ENCODE measurements at regions not wholly inside any gene's neighbourhood (a gene's known extent, or its start where the extent isn't known, plus 50 kb on each side); places are given as distances from the start of the nearest gene placed in this dataset.

DNA sequence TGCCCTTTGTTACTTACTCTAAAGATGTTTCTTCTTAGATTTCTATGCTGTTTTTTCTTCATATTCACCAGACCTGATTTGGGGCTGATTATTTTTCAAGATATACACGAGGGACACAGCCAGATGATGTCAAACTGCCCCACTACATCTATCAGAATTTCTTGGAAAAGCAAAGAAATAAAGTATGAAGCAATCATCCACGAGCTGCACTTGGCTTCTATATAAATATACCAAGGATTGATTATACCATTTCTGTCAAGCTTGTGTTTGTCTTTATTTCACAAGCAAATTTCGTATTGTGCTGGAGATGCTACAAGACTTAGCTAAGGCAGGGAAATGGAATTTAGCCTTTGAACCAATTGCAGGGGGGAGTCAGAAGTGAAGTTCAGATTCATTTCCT is 715.1 kb upstream of the NR2F2 start:
- ATAC-seq, result no peak
- TF ChIP-seq RARB (CRISPR knock-in tag; IDR thresholded peaks at IDR 0.05), result no peak
- TF ChIP-seq TCF4 (CRISPR knock-in tag; IDR thresholded peaks at IDR 0.05; ENCODE audit: borderline replicate concordance), result no peak
- no peak for TF ChIP-seq ZFP30 (CRISPR knock-in tag; IDR thresholded peaks at IDR 0.05)
- no peak for TF ChIP-seq ARNTL (CRISPR knock-in tag; IDR thresholded peaks at IDR 0.05; ENCODE audit: borderline replicate concordance, low read depth)
- no peak for TF ChIP-seq ZNF8 (CRISPR knock-in tag; IDR thresholded peaks at IDR 0.05)
- no peak for TF ChIP-seq TOX (CRISPR knock-in tag; IDR thresholded peaks at IDR 0.05; ENCODE audit: borderline replicate concordance)
- TF ChIP-seq, protein P1, sequence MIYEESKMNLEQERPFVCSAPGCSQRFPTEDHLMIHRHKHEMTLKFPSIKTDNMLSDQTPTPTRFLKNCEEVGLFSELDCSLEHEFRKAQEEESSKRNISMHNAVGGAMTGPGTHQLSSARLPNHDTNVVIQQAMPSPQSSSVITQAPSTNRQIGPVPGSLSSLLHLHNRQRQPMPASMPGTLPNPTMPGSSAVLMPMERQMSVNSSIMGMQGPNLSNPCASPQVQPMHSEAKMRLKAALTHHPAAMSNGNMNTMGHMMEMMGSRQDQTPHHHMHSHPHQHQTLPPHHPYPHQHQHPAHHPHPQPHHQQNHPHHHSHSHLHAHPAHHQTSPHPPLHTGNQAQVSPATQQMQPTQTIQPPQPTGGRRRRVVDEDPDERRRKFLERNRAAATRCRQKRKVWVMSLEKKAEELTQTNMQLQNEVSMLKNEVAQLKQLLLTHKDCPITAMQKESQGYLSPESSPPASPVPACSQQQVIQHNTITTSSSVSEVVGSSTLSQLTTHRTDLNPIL (CRISPR knock-in tag; IDR thresholded peaks at IDR 0.05; ENCODE audit: low read depth), result no peak
- TF ChIP-seq, protein P2, sequence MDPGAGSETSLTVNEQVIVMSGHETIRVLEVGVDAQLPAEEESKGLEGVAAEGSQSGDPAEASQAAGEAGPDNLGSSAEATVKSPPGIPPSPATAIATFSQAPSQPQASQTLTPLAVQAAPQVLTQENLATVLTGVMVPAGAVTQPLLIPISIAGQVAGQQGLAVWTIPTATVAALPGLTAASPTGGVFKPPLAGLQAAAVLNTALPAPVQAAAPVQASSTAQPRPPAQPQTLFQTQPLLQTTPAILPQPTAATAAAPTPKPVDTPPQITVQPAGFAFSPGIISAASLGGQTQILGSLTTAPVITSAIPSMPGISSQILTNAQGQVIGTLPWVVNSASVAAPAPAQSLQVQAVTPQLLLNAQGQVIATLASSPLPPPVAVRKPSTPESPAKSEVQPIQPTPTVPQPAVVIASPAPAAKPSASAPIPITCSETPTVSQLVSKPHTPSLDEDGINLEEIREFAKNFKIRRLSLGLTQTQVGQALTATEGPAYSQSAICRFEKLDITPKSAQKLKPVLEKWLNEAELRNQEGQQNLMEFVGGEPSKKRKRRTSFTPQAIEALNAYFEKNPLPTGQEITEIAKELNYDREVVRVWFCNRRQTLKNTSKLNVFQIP (CRISPR knock-in tag; IDR thresholded peaks at IDR 0.05; ENCODE audit: borderline replicate concordance, low read depth), result no peak
- no peak for TF ChIP-seq ZNF70 (CRISPR knock-in tag; IDR thresholded peaks at IDR 0.05)
- no peak for TF ChIP-seq OSR1 (CRISPR knock-in tag; IDR thresholded peaks at IDR 0.05)

- TF ChIP-seq BACH2 (CRISPR knock-in tag; IDR thresholded peaks at IDR 0.05; ENCODE audit: borderline replicate concordance) (no peak), ZFP3 (CRISPR knock-in tag; IDR thresholded peaks at IDR 0.05) (no peak), OSR1 (CRISPR knock-in tag; IDR thresholded peaks at IDR 0.05) (no peak), TCF4 (CRISPR knock-in tag; IDR thresholded peaks at IDR 0.05; ENCODE audit: borderline replicate concordance) (no peak), ISL1 (CRISPR knock-in tag; IDR thresholded peaks at IDR 0.05) (no peak), GLIS3 (CRISPR knock-in tag; IDR thresholded peaks at IDR 0.05) (no peak), ARNTL (CRISPR knock-in tag; IDR thresholded peaks at IDR 0.05; ENCODE audit: borderline replicate concordance, low read depth) (no peak), ZFP30 (CRISPR knock-in tag; IDR thresholded peaks at IDR 0.05) (no peak), SNAI2 (CRISPR knock-in tag; IDR thresholded peaks at IDR 0.05) (no peak), RARB (CRISPR knock-in tag; IDR thresholded peaks at IDR 0.05) (no peak)
- TF ChIP-seq, protein P2 (CRISPR knock-in tag; IDR thresholded peaks at IDR 0.05; ENCODE audit: borderline replicate concordance, low read depth), result no peak
- no peak for ATAC-seq
Observed at GRCh38 chr15:95616306-95616705, 714.2 kb upstream of the NR2F2 start.

DNA sequence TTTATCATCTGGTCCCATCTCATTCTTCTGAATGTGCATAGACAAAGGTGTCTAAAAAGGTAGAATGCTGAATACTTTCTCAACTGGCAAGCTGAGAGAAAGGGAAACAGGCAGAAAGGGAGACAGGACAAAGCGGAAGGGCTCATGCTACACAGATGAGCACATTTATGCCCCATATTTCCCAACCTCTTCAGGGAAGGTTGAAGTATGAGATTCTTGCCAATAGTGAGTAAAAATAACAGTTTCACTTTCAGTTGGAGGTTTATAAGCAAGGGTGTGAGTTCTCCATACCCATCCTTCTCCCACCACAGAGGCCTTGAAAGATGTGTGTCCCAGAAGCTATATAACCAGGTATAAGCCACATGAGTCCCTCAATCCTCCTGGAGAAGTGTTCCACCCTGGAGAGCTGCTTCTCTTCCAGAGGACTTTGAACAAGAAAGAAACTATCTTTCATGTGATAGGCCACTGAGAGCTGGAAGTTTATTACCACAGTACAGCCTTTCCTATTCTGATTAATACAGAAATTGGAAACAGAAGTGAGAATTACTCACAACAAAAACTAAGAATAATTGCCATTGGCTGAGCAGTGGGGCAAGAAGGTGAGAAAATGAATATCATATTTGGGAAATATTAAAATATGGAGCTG is 709.4 kb upstream of the NR2F2 start:
- ATAC-seq, result no peak
- TF ChIP-seq ZNF565 (CRISPR knock-in tag; conservative IDR thresholded peaks at IDR 0.05; ENCODE audit: low read depth) (no peak), GLIS3 (CRISPR knock-in tag; IDR thresholded peaks at IDR 0.05) (no peak), ZFP3 (CRISPR knock-in tag; IDR thresholded peaks at IDR 0.05) (no peak), ISL1 (CRISPR knock-in tag; IDR thresholded peaks at IDR 0.05) (no peak), ZNF8 (CRISPR knock-in tag; IDR thresholded peaks at IDR 0.05) (no peak), TCF4 (CRISPR knock-in tag; IDR thresholded peaks at IDR 0.05; ENCODE audit: borderline replicate concordance) (no peak), SNAI2 (CRISPR knock-in tag; IDR thresholded peaks at IDR 0.05) (no peak), CSRNP3 (CRISPR knock-in tag; IDR thresholded peaks at IDR 0.05) (no peak), RARB (CRISPR knock-in tag; IDR thresholded peaks at IDR 0.05) (no peak), TSHZ2 (CRISPR knock-in tag; IDR thresholded peaks at IDR 0.05) (no peak), TOX (CRISPR knock-in tag; IDR thresholded peaks at IDR 0.05; ENCODE audit: borderline replicate concordance) (no peak), ARNTL (CRISPR knock-in tag; IDR thresholded peaks at IDR 0.05; ENCODE audit: borderline replicate concordance, low read depth) (no peak), BACH2 (CRISPR knock-in tag; IDR thresholded peaks at IDR 0.05; ENCODE audit: borderline replicate concordance) (no peak), ZFP30 (CRISPR knock-in tag; IDR thresholded peaks at IDR 0.05) (no peak), CSDC2 (CRISPR knock-in tag; IDR thresholded peaks at IDR 0.05) (no peak), ESRRG (CRISPR knock-in tag; IDR thresholded peaks at IDR 0.05) (no peak)
- TF ChIP-seq, protein P1 (CRISPR knock-in tag; IDR thresholded peaks at IDR 0.05; ENCODE audit: low read depth), result no peak
- TF ChIP-seq, protein P2 (CRISPR knock-in tag; IDR thresholded peaks at IDR 0.05; ENCODE audit: borderline replicate concordance, low read depth), result no peak
- TF ChIP-seq, protein P3, sequence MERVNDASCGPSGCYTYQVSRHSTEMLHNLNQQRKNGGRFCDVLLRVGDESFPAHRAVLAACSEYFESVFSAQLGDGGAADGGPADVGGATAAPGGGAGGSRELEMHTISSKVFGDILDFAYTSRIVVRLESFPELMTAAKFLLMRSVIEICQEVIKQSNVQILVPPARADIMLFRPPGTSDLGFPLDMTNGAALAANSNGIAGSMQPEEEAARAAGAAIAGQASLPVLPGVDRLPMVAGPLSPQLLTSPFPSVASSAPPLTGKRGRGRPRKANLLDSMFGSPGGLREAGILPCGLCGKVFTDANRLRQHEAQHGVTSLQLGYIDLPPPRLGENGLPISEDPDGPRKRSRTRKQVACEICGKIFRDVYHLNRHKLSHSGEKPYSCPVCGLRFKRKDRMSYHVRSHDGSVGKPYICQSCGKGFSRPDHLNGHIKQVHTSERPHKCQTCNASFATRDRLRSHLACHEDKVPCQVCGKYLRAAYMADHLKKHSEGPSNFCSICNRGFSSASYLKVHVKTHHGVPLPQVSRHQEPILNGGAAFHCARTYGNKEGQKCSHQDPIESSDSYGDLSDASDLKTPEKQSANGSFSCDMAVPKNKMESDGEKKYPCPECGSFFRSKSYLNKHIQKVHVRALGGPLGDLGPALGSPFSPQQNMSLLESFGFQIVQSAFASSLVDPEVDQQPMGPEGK (CRISPR knock-in tag; IDR thresholded peaks at IDR 0.05; ENCODE audit: borderline replicate concordance), result no peak

Data from SK-N-SH treated with all-trans-retinoic acid at 6 μM for 48 hours (cell line).